ENCODE measurements at regions not wholly inside any gene's neighbourhood (a gene's known extent, or its start where the extent isn't known, plus 50 kb on each side); places are given as distances from the start of the nearest gene placed in this dataset.

GRCh38 chr6:113646701-113647100 lies 210.4 kb upstream of the MARCKS start:
- TF ChIP-seq SIN3A (IDR thresholded peaks at IDR 0.05; ENCODE audit: borderline replicate concordance, insufficient read depth, low read depth, low read length) (no peak), TCF7L2 (IDR thresholded peaks at IDR 0.05; ENCODE audit: low read depth, low read length) (no peak), REST (IDR thresholded peaks at IDR 0.05; ENCODE audit: insufficient read depth in 1 of 2, low read depth in 2 of 2, low read length in 1 of 2) (no peak), POLR2AphosphoS5 (IDR thresholded peaks at IDR 0.05; ENCODE audit: low read depth, low read length) (no peak), CTCF (IDR thresholded peaks at IDR 0.05) (no peak)
- no peak for DNase-seq (ENCODE audit: low read depth, low spot score)
- Histone ChIP-seq H3K4me3 (ENCODE audit: low read depth in 2 of 2, low read length in 2 of 2) (no peak overlapping the region), H3K9me3 (ENCODE audit: control insufficient read depth, insufficient read depth, low read depth, low read length) (no peaks in the 10 kb centered on the region), H3K27me3 (ENCODE audit: control insufficient read depth, insufficient read depth, low read length) (no peaks in the 10 kb centered on the region), H3K36me3 (ENCODE audit: control insufficient read depth, insufficient read depth, low read length) (no peaks in the 10 kb centered on the region), H3K4me1 (ENCODE audit: control insufficient read depth, insufficient read depth, low read length) (peaks cover 12% of the 10 kb centered on the region; the same call in 1 of the 2 replicates), H3K27ac (ENCODE audit: low read length) (no peak overlapping the region)
- POLR2A ChIA-PET: no interaction called here
- ATAC-seq: no peak
- no TSS peak for BruUV-seq (replicated peaks)
- intact Hi-C loops (cut with micrococcal nuclease; ENCODE audit: unreplicated experiment): no loop called here
- CTCF ChIA-PET: no interaction called here
- in situ Hi-C loops (cut with HindIII; ENCODE audit: low pct_unique_long_range_greater_than_20kb, low sequenced_read_pairs): no loop called here

- POLR2A ChIA-PET: no interaction called here
- BruUV-seq (replicated peaks): no TSS peak
- Histone ChIP-seq H3K36me3 (ENCODE audit: control insufficient read depth, insufficient read depth, low read length) (no peaks in the 10 kb centered on the region), H3K27ac (ENCODE audit: low read length) (no peak overlapping the region), H3K27me3 (ENCODE audit: control insufficient read depth, insufficient read depth, low read length) (no peaks in the 10 kb centered on the region), H3K9me3 (ENCODE audit: control insufficient read depth, insufficient read depth, low read depth, low read length) (no peaks in the 10 kb centered on the region), H3K4me1 (ENCODE audit: control insufficient read depth, insufficient read depth, low read length) (peaks cover 12% of the 10 kb centered on the region; the same call in 1 of the 2 replicates), H3K4me3 (ENCODE audit: low read depth in 2 of 2, low read length in 2 of 2) (no peak overlapping the region)
- no peak for DNase-seq (ENCODE audit: low read depth, low spot score)
- no peak for ATAC-seq
- no peak for TF ChIP-seq TCF7L2 (IDR thresholded peaks at IDR 0.05; ENCODE audit: low read depth, low read length)
- no peak for TF ChIP-seq POLR2AphosphoS5 (IDR thresholded peaks at IDR 0.05; ENCODE audit: low read depth, low read length)
- TF ChIP-seq CTCF (IDR thresholded peaks at IDR 0.05): no peak
- no peak for TF ChIP-seq REST (IDR thresholded peaks at IDR 0.05; ENCODE audit: insufficient read depth in 1 of 2, low read depth in 2 of 2, low read length in 1 of 2)
- intact Hi-C loops (cut with micrococcal nuclease; ENCODE audit: unreplicated experiment): no loop called here
- CTCF ChIA-PET: no interaction called here
- in situ Hi-C loops (cut with HindIII; ENCODE audit: low pct_unique_long_range_greater_than_20kb, low sequenced_read_pairs): no loop called here
Observed at GRCh38 chr6:113647143-113647889, 209.8 kb upstream of the MARCKS start.
